ENCODE measurements at regions not wholly inside any gene's neighbourhood (a gene's known extent, or its start where the extent isn't known, plus 50 kb on each side); places are given as distances from the start of the nearest gene placed in this dataset.

- no peak for TF ChIP-seq CTCF (conservative IDR thresholded peaks at IDR 0.05; ENCODE audit: low read depth in 2 of 2)
- no peak for TF ChIP-seq REST (IDR thresholded peaks at IDR 0.05; ENCODE audit: unreplicated experiment)
- no peak for TF ChIP-seq POLR2AphosphoS5 (IDR thresholded peaks at IDR 0.05; ENCODE audit: low read depth)
- no peak for TF ChIP-seq EZH2phosphoT487 (IDR thresholded peaks at IDR 0.05; ENCODE audit: unreplicated experiment)
- no peak for TF ChIP-seq EZH2 (IDR thresholded peaks at IDR 0.05; ENCODE audit: low read depth, unreplicated experiment)
- no peak for TF ChIP-seq JUNB (IDR thresholded peaks at IDR 0.05; ENCODE audit: unreplicated experiment)
- TF ChIP-seq ZNF114 (CRISPR knock-in tag; IDR thresholded peaks at IDR 0.05), result no peak
Observed at GRCh38 chr12:126316411-126316810, 1251.2 kb downstream of the AACS start.
